Heart left ventricle (tissue), 16 donors: ENCODE measurements at regions not wholly inside any gene's neighbourhood (a gene's known extent, or its start where the extent isn't known, plus 50 kb on each side); places are given as distances from the start of the nearest gene placed in this dataset.

Experiments used
- ATAC-seq, 4 donors: fragments of 200-7000 bp; cut with Tn5 transposase; one replicate each; pipeline ENCODE4 v1.9.1; 2020 to 2022; ENCODE audit warnings: moderate library complexity in 4 of 4, mild to moderate bottlenecking in 3 of 4, moderate number of reproducible peaks in 1 of 4
- DNase-seq, 5 donors: peaks; one replicate each; pipeline ENCODE4 v3.0.0-alpha.2; 2020
- H3K27ac ChIP-seq, 12 donors: fragments of 200-600 bp; sonication (generic) in 4 of 12; one replicate each; pipeline versions ENCODE4 v1.5.0 to v1.8.0; 2016 to 2022; ENCODE audit warnings: mild to moderate bottlenecking in 2 of 12
- H3K27me3 ChIP-seq, 9 donors: fragments of 200-600 bp; sonication (generic) in 2 of 9; one replicate each; pipeline versions ENCODE4 v1.5.1 to v1.8.0; 2016 to 2022; ENCODE audit warnings: mild to moderate bottlenecking in 3 of 9
- H3K36me3 ChIP-seq, 9 donors: fragments of 200-600 bp; sonication (generic) in 2 of 9; one replicate each; pipeline versions ENCODE4 v1.5.0 to v1.8.0; 2018 to 2022; ENCODE audit warnings: mild to moderate bottlenecking in 2 of 9
- H3K4me1 ChIP-seq, 12 donors: fragments of 200-600 bp; sonication (generic) in 4 of 12; one replicate each; pipeline versions ENCODE4 v1.5.0 to v1.8.0; 2016 to 2022; ENCODE audit warnings: mild to moderate bottlenecking in 3 of 12
- H3K4me3 ChIP-seq, 12 donors: fragments of 200-600 bp; sonication (generic) in 4 of 12; one replicate each; pipeline versions ENCODE4 v1.5.0 to v1.8.0; 2017 to 2022; ENCODE audit warnings: mild to moderate bottlenecking in 9 of 12, moderate library complexity in 4 of 12
- H3K9me3 ChIP-seq, 12 donors: fragments of 200-600 bp; sonication (generic) in 4 of 12; one replicate each; pipeline versions ENCODE4 v1.5.0 to v1.8.0; 2016 to 2022; ENCODE audit warnings: mild to moderate bottlenecking in 1 of 12
- POLR2A ChIP-seq, 2 donors: fragments of 450-650 bp; IDR thresholded peaks; one replicate each; pipeline ENCODE4 v1.6.1; 2017; ENCODE audit warnings: antibody characterized with exemption in 2 of 2, mild to moderate bottlenecking in 2 of 2, moderate library complexity in 2 of 2
- WGBS, 4 donors: extraction: QIAGEN DNeasy Blood & Tissue Kit in 2 of 4; methylation state at CpG; one replicate each; pipeline versions ENCODE4 v1.1.5 to v1.1.7; 2013 to 2018; 5-methylcytosine and 5-hydroxymethylcytosine counted together
- intact Hi-C, 10 donors: fragments of 100-400 bp; cut with DNase I; formaldehyde crosslinking; loops; one replicate each; pipeline versions ENCODE4 v1.11.1 to v1.14.2; 2022
- TF ChIP-seq, protein P1 (sequence below), 12 donors: fragments of 200-600 bp; sonication (generic) in 4 of 12; IDR thresholded peaks; one replicate each; pipeline versions ENCODE4 v1.5.0 to v1.8.0; 2018 to 2022; ENCODE audit warnings: antibody characterized with exemption in 12 of 12, mild to moderate bottlenecking in 5 of 12
- donor health status: ischemic (EF 13 %, LVEDD 7.1; RV severe dilation, severe dysfunction).
- donor health status: healthy with polysubstance abuse.
- donor health status: DM: no; HTN: yes; CAD: no.
- donor health status: DM: no; HTN: no; CAD: no.
- donor health status: ischemic (EF 25% LVEDD 6.9; RV normal size, moderate dysfunction).
- donor health status: ischemic (EF 25% LVEDD 5.7; RV mildly dilated, moderate dysfunction).
- donor health status: healthy.
- donor health status: DM: yes; HTN: yes; CAD: no.
- donor health status: ischemic (EF 35%, LVEDD 5.7; RV mildly dilated, moderate dysfunction).
- donor health status: nonischemic (EF 11% LVEDD 7.7; RV severe dilation, severe dysfunction).
- donor health status: DM: yes; HTN: yes; CAD: no.
- donor health status: PGD.
- donor health status: ischemic (EF 29% LVEDD 5.4; RV normal size, mild dysfunction).
- donor health status: nonischemic (EF 23%, LVEDD 6.1; RV moderate dilation, normal function).

DNA sequence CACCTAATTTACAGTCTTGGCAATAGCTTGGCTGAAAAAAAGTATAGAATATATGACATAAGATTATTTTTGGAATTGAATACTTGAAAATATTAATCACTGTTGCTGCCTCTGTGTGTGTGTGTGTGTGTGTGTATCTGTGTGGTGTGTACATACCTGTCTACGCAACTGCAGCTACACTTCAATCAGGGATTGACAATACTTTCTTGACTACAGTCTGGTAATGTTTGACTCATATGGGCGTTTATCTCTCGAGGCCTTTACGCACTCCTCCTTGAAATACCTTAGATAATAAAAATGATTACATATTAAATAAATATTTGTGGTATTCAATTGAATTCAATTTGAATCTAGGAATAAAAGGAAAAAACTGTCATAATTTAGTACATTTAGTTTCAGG is 565.2 kb downstream of the PCDH18 start:
- TF ChIP-seq POLR2A (IDR thresholded peaks at IDR 0.05) = no peak
- TF ChIP-seq, protein P1, sequence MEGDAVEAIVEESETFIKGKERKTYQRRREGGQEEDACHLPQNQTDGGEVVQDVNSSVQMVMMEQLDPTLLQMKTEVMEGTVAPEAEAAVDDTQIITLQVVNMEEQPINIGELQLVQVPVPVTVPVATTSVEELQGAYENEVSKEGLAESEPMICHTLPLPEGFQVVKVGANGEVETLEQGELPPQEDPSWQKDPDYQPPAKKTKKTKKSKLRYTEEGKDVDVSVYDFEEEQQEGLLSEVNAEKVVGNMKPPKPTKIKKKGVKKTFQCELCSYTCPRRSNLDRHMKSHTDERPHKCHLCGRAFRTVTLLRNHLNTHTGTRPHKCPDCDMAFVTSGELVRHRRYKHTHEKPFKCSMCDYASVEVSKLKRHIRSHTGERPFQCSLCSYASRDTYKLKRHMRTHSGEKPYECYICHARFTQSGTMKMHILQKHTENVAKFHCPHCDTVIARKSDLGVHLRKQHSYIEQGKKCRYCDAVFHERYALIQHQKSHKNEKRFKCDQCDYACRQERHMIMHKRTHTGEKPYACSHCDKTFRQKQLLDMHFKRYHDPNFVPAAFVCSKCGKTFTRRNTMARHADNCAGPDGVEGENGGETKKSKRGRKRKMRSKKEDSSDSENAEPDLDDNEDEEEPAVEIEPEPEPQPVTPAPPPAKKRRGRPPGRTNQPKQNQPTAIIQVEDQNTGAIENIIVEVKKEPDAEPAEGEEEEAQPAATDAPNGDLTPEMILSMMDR (IDR thresholded peaks at IDR 0.05) = no peak
- DNase-seq (no peak), ATAC-seq (no peak)
- Histone ChIP-seq H3K36me3 (no peaks in the 10 kb centered on the region), H3K27ac (no peak overlapping the region), H3K4me1 (no peaks in the 10 kb centered on the region), H3K9me3 (no peaks in the 10 kb centered on the region), H3K4me3 (no peak overlapping the region), H3K27me3 (no peaks in the 10 kb centered on the region)
- WGBS, 4 donors = 86 to 90% (median 88%) methylated on average over 4 of the region's 4 CpGs
- intact Hi-C loops = no loop called here

DNA sequence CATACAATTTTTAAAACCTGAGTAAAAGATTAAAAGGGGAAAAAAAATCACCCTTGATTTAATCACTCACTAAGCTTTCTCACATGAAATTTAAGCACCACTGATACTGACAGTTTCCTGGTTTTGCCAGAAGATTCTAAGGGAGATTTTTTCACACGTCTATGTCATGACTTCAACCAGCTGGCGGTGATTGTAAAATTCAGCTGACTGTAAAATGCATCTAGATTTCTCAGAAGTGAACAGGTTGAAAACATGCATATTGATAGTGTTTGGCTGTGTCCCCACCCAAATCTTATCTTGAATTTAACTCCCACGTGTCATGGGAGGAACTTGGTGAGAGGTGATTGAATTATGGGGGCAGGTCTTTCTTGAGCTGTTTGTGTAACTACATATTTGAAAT is 566.8 kb downstream of the PCDH18 start:
- WGBS, 4 donors = 62 to 69% (median 64%) methylated on average over 3 of the region's 3 CpGs
- Histone ChIP-seq H3K9me3 (no peaks in the 10 kb centered on the region), H3K27me3 (no peaks in the 10 kb centered on the region), H3K4me1 (no peaks in the 10 kb centered on the region), H3K4me3 (no peak overlapping the region), H3K36me3 (no peaks in the 10 kb centered on the region), H3K27ac (no peak overlapping the region)
- intact Hi-C loops = no loop called here
- ATAC-seq (no peak), DNase-seq (no peak)
- TF ChIP-seq, protein P1 (IDR thresholded peaks at IDR 0.05) = no peak
- TF ChIP-seq POLR2A (IDR thresholded peaks at IDR 0.05) = no peak

DNA sequence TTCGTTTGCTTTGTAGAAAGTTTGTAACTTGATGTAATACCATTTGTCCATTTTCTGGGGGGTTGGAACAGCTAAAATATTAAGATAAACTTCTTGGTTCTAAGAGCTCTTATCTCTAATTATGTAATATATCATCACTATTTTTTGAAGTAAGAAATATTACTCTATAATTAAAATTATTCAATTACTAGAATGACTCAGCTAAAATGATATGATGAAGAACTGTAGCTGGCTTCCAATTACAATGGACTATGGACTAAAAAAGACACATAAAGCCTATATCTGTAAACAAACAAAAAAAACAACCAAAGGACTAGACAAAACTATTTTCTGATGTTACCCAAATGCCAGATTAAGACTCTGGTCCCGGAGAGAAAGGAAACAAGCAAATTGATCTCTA is 569.4 kb downstream of the PCDH18 start:
- no peak overlapping the region for H3K27ac ChIP-seq
- ATAC-seq (no peak), DNase-seq (no peak)
- 67 to 71% (median 69%) methylated on average over 2 of the region's 2 CpGs for WGBS, 4 donors
- no peaks in the 10 kb centered on the region for H3K9me3 ChIP-seq
- no peaks in the 10 kb centered on the region for H3K36me3 ChIP-seq
- H3K4me1 ChIP-seq = no peaks in the 10 kb centered on the region
- TF ChIP-seq POLR2A (IDR thresholded peaks at IDR 0.05) = no peak
- TF ChIP-seq, protein P1 (IDR thresholded peaks at IDR 0.05) = no peak
- intact Hi-C loops = no loop called here
- H3K27me3 ChIP-seq = no peaks in the 10 kb centered on the region
- H3K4me3 ChIP-seq = no peak overlapping the region

DNA sequence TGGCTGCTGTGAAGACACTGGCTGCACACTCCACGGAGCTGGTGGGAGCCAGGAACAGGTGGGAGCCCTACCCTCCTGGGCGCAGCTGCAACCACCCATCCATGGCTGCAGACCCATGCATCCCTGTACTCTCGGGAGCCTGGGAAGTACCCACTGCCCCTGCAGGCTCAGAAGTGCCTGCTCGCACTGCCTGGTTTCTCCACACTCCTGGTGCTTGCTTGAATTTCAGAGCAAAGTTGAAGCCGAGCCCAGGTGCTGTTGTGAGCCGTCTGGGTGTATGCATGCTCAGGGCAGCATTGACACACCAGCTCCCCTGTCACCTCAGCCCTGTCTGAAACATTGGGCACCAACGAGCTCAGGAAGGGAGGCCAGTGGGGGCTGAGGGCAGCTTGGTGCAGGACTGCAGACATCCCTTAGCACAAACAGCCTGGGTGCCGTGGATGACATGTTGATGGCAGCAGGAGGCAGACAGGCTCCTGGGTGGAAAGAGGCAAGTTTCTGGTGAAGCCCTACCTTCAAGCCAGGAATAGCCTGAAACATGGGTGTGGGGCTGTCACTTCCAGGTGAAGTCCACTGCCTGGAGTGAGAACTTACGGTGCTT is 585.9 kb downstream of the PCDH18 start:
- DNase-seq (no peak), ATAC-seq (no peak)
- H3K27me3 ChIP-seq = no peaks in the 10 kb centered on the region
- TF ChIP-seq, protein P1 (IDR thresholded peaks at IDR 0.05) = no peak
- TF ChIP-seq POLR2A (IDR thresholded peaks at IDR 0.05) = no peak
- no peaks in the 10 kb centered on the region for H3K36me3 ChIP-seq
- H3K9me3 ChIP-seq = peaks cover 0 to 15% (median 0%) of the 10 kb centered on the region in 12 donors
- no peaks in the 10 kb centered on the region for H3K4me1 ChIP-seq
- intact Hi-C loops = no loop called here
- no peak overlapping the region for H3K4me3 ChIP-seq
- whole genome bisulfite sequencing, 4 donors = 81 to 88% (median 84%) methylated on average over 8 to 9 of the region's 9 CpGs
- no peak overlapping the region for H3K27ac ChIP-seq
